HG02798 (cell line): ENCODE measurements at regions not wholly inside any gene's neighbourhood (a gene's known extent, or its start where the extent isn't known, plus 50 kb on each side); places are given as distances from the start of the nearest gene placed in this dataset.

Experiments
- ATAC-seq: cut with Tn5 transposase; IDR thresholded peaks from one replicate; pipeline ENCODE4 v1.9.1; 2021; ENCODE audit warnings: mild to moderate bottlenecking; ENCODE audit not compliant: unreplicated experiment, poor library complexity

DNA sequence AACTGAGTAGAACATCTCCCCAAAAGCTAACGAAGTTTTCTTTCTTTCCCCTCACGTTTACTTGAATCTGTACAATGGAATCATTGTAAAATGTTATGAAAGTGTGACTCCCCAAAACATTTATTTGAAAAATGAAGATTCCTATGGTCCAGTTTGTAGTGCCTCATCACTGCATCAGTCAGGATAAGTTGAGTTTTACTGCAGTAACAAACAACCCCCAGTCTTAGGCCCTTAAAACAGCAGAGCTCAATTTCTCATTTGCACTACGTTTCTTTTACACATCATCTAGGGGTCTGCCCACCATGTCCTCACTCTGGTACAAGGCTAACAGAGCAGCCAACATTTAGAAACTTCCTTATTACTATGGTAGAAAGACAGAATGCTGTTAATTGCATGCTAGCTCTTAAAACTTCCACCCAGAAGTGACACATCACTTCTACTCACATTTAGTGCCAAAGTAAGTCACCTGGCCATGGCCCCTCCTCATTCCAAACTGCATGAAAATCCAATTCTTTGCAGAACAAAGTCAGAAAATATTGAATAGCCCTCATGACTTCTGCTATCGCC, 546.4 kb downstream of the MED13L start:
- no peak for ATAC-seq

DNA sequence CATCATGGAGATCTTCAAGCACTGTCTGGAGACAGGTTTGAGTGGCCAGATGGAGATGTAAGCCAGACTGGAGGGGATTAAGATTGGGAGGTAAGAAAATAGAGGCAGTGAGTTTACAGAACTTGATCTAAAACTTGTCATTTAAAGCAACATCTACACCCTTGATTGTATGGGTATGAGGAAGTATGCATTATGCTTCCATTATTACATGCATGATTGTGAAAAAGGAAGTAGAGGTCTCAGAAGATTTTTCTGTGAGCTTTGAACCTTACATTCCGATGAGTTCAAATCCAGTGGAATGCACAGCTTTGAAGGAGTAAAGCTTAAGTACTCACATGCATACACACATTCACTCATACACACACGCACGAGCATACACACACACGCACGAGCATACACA, 550.8 kb downstream of the MED13L start:
- no peak for ATAC-seq

DNA sequence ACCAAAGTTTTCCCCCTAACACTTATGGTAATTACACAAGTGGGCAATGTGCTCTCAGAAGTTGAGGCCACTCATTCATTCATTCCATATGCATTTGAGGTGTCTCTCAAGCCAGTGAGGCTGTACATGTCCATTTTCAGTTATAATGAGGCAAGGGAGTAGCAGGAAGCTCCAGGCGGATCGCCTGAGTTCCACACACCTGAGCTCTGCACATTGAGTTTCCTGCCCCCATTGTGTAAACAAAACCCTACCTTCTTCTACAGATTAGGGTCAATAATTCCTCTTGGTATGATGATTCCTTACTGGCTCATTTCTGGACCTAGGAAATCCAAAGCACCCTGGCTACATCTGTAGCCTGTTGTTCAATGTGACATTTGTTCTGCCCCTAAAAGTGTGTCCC, 555.3 kb downstream of the MED13L start:
- no peak for ATAC-seq

GRCh38 chr12:115716551-115716950, 560.9 kb downstream of the MED13L start:
- no peak for ATAC-seq

GRCh38 chr12:115712676-115713075, 564.8 kb downstream of the MED13L start:
- no peak for ATAC-seq

DNA sequence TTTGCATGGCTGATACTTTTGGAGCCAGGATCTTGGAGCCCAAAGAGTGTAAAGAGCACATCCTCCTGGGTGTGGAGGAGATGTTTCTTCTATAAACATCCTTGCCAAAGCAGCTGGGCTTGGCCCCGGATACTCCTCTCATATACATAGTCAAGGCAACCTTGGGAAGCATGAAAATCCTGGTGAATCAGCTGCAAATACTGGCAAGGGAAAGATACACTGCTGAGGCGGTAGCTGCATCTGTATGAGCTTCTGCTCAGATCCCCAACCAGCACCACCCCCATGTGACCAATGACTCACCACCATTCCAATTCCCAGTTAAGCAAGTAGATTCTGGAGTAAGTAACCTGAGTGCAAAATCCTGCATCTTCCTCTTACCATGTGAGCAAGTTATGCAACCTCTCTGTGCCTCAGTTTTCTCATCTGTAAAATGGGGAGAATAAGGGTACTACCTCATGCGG, 567.4 kb downstream of the MED13L start:
- ATAC-seq, result no peak

DNA sequence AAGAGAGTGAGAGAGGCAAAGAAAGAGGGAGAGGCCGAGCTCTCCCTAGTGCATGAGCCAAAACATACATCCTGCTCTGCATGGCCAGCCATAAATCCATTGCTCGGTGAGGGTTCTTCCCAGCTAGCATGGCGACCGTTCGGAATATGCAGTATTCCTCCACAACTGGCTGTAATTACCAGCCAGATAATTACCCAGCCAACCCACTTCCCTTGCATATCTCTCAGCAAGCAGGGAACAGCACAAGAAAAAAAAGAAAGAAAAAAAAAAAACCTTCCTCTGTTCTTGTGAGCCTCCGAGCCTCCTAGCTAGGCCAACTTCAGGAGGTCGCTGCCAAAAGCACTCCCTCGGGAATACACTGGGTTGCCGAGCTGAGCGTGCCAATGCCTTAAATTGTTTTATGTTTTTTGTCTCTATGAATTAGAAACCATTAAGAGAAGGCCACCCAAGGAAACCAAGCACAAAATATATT, 567.9 kb downstream of the MED13L start:
- ATAC-seq, result no peak

- no peak for ATAC-seq
Observed at GRCh38 chr12:115708801-115709200, 568.7 kb downstream of the MED13L start.

DNA sequence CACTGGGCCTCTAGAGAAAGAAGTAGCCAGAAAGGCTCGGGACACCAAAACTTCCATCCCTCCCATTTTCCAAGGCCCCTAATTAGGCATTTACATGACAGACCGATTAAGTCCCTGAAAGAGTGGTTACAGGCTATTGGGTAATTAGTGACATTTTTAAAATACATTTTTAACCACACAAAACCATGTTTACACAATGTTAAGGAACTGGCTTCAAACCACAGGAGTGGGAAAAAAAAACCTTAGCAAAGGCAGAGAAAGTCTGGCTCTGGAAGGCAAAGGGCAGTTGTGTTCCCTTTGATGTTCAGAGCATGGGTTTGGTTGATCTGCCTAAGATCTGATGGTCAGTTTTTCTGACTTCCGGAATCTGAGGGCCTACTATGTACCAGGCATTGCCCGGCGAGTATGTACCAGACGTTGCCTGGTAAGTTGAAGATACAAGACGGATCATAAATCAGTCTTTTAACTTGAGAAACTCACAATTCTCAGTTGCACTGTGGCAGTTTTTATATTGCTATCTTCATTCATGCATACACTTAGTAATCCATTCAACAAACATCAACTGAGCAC, 576.5 kb downstream of the MED13L start:
- ATAC-seq, result no peak

DNA sequence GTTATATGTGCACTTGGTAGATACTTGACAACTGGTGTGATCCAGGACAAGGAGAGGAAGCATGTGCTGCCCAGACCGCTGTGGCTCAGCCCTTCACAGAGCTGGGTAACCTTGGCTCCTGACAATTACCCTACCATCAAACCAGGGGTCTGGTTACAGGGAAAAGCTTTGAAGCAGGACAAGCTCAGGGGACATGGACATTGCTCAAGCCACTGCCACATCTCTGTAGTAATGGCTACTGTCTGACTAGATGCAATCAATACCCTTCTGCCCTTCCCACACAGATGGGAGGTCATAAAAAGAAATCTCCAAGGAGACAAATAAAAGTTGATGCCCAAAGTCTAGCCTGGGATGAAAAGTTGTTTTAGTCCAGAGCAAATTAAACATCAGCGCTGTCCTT, 577.4 kb downstream of the MED13L start:
- ATAC-seq, result no peak

DNA sequence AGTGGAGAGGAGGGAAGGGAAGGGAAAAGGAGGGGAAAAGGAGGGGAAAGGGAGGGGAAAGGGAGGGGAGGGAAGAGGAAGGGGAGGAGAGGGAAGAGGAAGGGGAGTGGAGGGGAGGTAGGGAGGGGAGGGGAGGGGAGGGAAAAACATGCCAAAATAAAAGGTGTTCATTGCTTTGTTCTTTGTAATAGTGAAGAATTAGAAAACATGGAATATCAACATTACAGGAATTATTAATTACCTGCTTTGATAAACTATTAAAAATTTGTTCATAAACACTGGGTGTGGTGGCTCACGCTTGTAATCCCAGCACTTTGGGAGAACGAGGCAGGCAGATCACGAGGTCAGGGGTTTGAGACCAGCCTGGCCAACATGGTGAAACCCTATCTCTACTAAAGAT, 579.2 kb downstream of the MED13L start:
- no peak for ATAC-seq

GRCh38 chr12:115697340-115697739, 580.2 kb downstream of the MED13L start:
- no peak for ATAC-seq

DNA sequence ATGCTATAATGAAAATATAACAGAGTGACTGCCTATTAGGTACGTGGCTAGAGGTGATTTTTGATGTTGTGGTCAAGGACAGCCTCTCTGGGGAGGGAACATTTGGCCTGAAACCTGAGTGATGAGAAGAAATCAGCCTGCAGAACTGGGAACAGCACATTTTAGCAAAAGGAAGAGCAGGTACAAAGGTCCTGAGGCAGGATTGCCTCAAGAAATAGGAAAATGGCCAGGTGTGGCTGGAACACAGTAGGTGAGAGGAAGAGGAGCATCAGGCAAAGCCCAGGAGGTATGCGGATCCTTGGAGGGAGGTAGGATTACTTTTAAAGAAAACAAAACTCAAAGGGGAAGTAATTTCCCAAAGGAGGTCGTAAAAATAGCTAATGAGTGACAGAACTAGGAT, 582.9 kb downstream of the MED13L start:
- no peak for ATAC-seq

DNA sequence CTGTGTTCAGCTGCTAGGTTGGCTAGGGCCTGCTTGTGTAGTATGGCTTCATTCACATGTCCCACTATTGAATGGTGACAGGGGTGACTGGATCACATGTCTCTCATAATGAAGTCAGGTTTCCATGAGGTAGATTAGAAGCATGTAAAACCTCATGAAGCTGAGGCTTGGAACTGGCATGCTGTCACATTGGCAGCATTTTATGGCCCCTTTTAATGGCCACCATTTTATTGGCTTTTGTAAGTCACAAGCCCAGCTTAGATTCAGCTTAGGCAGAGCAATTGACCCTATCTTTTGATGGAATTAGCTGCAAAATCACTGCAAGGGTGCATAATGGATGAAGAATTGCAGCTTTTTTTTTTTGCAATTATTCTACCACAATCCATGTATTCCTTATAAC, 583.5 kb downstream of the MED13L start:
- no peak for ATAC-seq

DNA sequence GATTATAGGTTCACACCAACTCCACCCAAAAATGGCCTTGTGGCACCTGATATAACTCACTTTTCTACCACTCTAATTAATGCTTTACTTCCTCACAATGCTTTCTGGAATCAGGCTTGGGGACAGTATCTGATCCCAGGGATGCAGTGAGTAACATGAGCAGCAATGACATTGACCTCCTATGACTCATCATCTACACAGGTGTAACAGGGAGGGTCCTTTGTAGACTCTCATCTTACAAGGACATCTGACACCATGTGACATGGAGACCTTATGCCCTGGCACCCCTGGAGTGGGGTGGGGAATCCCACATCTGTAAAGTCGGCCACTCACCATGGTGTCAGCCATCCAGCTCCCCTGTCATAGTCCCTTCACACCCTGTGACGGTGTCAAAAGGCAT, 586.4 kb downstream of the MED13L start:
- no peak for ATAC-seq

GRCh38 chr12:115687094-115687493, 590.4 kb downstream of the MED13L start:
- ATAC-seq, result no peak

- no peak for ATAC-seq
Observed at GRCh38 chr12:115683240-115683780, 594.2 kb downstream of the MED13L start.

- no peak for ATAC-seq
Observed at GRCh38 chr12:115680967-115681366, 596.5 kb downstream of the MED13L start.

DNA sequence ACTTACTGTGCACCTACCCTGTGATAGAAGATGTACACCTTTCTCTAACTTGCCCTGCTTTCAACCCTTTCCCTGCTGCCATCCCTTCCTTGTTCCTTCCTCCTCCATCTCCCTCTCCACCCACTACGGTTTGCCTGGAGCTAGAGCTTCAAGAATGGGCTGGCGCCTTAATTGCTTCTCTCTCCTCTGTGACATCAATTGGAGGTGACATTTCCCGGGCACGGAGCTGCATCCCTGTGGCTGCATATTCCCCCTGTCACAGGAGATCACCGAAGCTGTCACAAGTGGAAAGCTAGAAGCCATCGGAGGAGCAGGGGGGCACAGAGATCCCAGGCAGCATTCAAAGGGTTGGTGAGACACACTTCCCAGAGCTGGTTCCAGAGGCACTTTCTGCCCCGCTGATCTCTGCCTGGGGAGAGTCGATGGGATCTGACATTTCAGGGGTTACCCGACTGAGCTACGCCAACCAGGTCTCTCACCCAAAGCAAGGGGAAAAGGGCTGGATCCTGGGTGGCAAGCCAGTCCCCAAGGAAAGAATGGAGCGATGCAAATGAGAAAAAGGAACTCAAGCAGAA, 604.9 kb downstream of the MED13L start:
- no peak for ATAC-seq

- no peak for ATAC-seq
Observed at GRCh38 chr12:115672086-115672485, 605.4 kb downstream of the MED13L start.

DNA sequence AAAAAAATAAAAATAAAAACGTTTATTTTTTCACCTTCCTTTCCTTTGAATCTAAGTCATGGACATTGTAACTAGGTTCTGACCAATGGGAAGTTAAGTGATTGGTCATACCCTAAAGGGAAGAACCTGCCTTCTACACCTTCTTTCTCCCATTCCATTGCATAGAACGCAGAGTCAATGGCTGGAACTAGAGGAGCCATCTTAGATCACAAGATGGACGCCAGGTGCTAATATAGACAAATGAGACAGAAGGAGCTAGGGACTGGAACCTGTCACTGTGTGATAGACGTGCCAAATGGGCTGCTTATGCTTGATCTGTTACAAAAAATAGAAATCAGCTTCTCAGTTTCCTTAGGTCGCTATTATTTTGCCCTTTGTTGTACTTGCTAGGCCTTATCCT, 606.6 kb downstream of the MED13L start:
- no peak for ATAC-seq

GRCh38 chr12:115667116-115667515, 610.4 kb downstream of the MED13L start:
- no peak for ATAC-seq
